IMR-90 (cell line): ENCODE measurements at regions not wholly inside any gene's neighbourhood (a gene's known extent, or its start where the extent isn't known, plus 50 kb on each side); places are given as distances from the start of the nearest gene placed in this dataset.

ENCODE experiments used
- ATAC-seq: fragments of 200-7000 bp; cut with Tn5 transposase; 2 replicates; pipeline ENCODE4 v1.9.1; 2020; ENCODE audit warnings: low read depth, mild to moderate bottlenecking, moderate library complexity
- BruUV-seq: library from RNA; stranded (reverse); fragments of 400-500 nt; replicated peaks from 2 replicates; lab custom pipeline; 2021; lab: Mats Ljungman, UMichigan
- CTCF ChIA-PET: fragments of 300-600 bp; formaldehyde crosslinking; extraction: SDS; loops from one replicate; lab custom pipeline; 2021; ENCODE audit warnings: antibody characterized with exemption; lab: Yijun Ruan, JAX
- POLR2A ChIA-PET: fragments of 300-600 bp; sonication (Branson Sonifier 250); formaldehyde crosslinking; loops from one replicate; lab custom pipeline; 2022; ENCODE audit warnings: antibody characterized with exemption; ENCODE audit not compliant: unreplicated experiment; lab: Charles Lee
- DNase-seq: peaks from one replicate; pipeline ENCODE4 v3.0.0; 2013
- H2AFZ ChIP-seq: replicated peaks from 2 replicates; pipeline ENCODE3; 2013; ENCODE audit warnings: low read length, mild to moderate bottlenecking; ENCODE audit not compliant: poor library complexity
- H2AK5ac ChIP-seq: 2 replicates; pipeline ENCODE4 v1.6.1; 2013; ENCODE audit warnings: low read depth, low read length, inconsistent platforms
- H2AK9ac ChIP-seq: replicated peaks from 2 replicates; pipeline ENCODE3; 2013; ENCODE audit warnings: mild to moderate bottlenecking, low read depth, low read length, moderate library complexity; ENCODE audit not compliant: poor library complexity
- H2BK120ac ChIP-seq: 2 replicates; pipeline ENCODE4 v1.6.1; 2013; ENCODE audit warnings: low read depth, low read length, inconsistent platforms
- H2BK15ac ChIP-seq: 3 replicates; pipeline ENCODE4 v1.6.1; 2013; ENCODE audit warnings: low read depth, low read length, inconsistent platforms
- H2BK20ac ChIP-seq: 2 replicates; pipeline ENCODE4 v1.6.1; 2013; ENCODE audit warnings: low read depth, mild to moderate bottlenecking, inconsistent platforms, low read length, moderate library complexity
- H2BK5ac ChIP-seq: 2 replicates; pipeline ENCODE4 v1.6.1; 2013; ENCODE audit warnings: mild to moderate bottlenecking, low read depth, low read length, inconsistent platforms; ENCODE audit not compliant: poor library complexity, severe bottlenecking
- H3K14ac ChIP-seq: replicated peaks from 2 replicates; pipeline ENCODE4 v1.6.1; 2013; ENCODE audit warnings: low read depth, low read length, inconsistent platforms
- H3K18ac ChIP-seq: 2 replicates; pipeline ENCODE4 v1.6.1; 2013; ENCODE audit warnings: low read depth, low read length, control low read depth
- H3K23ac ChIP-seq: 2 replicates; pipeline ENCODE4 v1.6.1; 2013; ENCODE audit warnings: low read depth, low read length, inconsistent platforms
- H3K27ac ChIP-seq: 2 replicates; pipeline ENCODE4 v1.5.1; 2013; ENCODE audit warnings: mild to moderate bottlenecking, control low read depth, low read length; ENCODE audit not compliant: insufficient read depth
- H3K27me3 ChIP-seq: 2 replicates; pipeline ENCODE4 v1.6.1; 2013; ENCODE audit warnings: low read length; ENCODE audit not compliant: control insufficient read depth, insufficient read depth
- H3K36me3 ChIP-seq: 2 replicates; pipeline ENCODE4 v1.6.1; 2013; ENCODE audit warnings: low read length, mixed read lengths; ENCODE audit not compliant: control insufficient read depth, insufficient read depth
- H3K4ac ChIP-seq: 2 replicates; pipeline ENCODE4 v1.6.1; 2013; ENCODE audit warnings: low read depth, low read length, inconsistent platforms
- H3K4me1 ChIP-seq: 2 replicates; pipeline ENCODE4 v1.6.1; 2013; ENCODE audit warnings: low read length, mixed read lengths; ENCODE audit not compliant: control insufficient read depth, insufficient read depth
- H3K4me2 ChIP-seq: 2 replicates; pipeline ENCODE4 v1.6.1; 2013; ENCODE audit warnings: low read depth, mild to moderate bottlenecking, control low read depth, low read length, moderate library complexity
- H3K4me3 ChIP-seq: 2 replicates; pipeline ENCODE4 v1.5.1; 2013; ENCODE audit warnings: low read depth, mild to moderate bottlenecking, control low read depth, low read length, moderate library complexity; ENCODE audit not compliant: insufficient read depth
- H3K56ac ChIP-seq: 2 replicates; pipeline ENCODE4 v1.6.1; 2013; ENCODE audit warnings: low read length, inconsistent platforms; ENCODE audit not compliant: insufficient read depth; ENCODE audit errors: extremely low read depth
- H3K79me1 ChIP-seq, 2 experiments: 2 replicates each; pipeline ENCODE4 v1.6.1; 2013; ENCODE audit warnings: low read length in 2 of 2, inconsistent platforms in 1 of 2, low read depth in 1 of 2
- H3K9ac ChIP-seq: 2 replicates; pipeline ENCODE4 v1.6.1; 2013; ENCODE audit warnings: low read depth, low read length, control low read depth
- H3K9me1 ChIP-seq: 2 replicates; pipeline ENCODE4 v1.6.1; 2013; ENCODE audit warnings: low read length, inconsistent platforms; ENCODE audit not compliant: insufficient read depth
- H3K9me3 ChIP-seq: 2 replicates; pipeline ENCODE4 v1.6.1; 2013; ENCODE audit warnings: low read length; ENCODE audit not compliant: control insufficient read depth, insufficient read depth
- H4K20me1 ChIP-seq: 2 replicates; pipeline ENCODE4 v1.6.1; 2013; ENCODE audit warnings: low read length, inconsistent platforms; ENCODE audit not compliant: insufficient read depth
- H4K5ac ChIP-seq: 2 replicates; pipeline ENCODE4 v1.6.1; 2013; ENCODE audit warnings: mild to moderate bottlenecking, low read depth, low read length, control low read depth
- H4K8ac ChIP-seq, 2 experiments: 2 replicates each; pipeline ENCODE4 v1.6.1; 2013; ENCODE audit warnings: low read depth in 2 of 2, low read length in 2 of 2, control low read depth in 1 of 2, inconsistent platforms in 1 of 2
- H4K91ac ChIP-seq: 2 replicates; pipeline ENCODE4 v1.6.1; 2013; ENCODE audit warnings: low read depth, low read length, inconsistent platforms; ENCODE audit not compliant: insufficient read depth
- BHLHE40 ChIP-seq: fragments of 150-350 bp; IDR thresholded peaks from 2 replicates; pipeline ENCODE4 v1.6.1; 2016; ENCODE audit warnings: mild to moderate bottlenecking, low read depth, low read length
- CEBPB ChIP-seq: IDR thresholded peaks from 2 replicates; pipeline ENCODE4 v1.6.1; 2012; ENCODE audit warnings: low read depth, low read length, improper control_type of control experiment
- CHD1 ChIP-seq: IDR thresholded peaks from 2 replicates; pipeline ENCODE4 v1.6.1; 2012; ENCODE audit warnings: low read depth, low read length, improper control_type of control experiment
- CTCF ChIP-seq: conservative IDR thresholded peaks from 2 replicates; pipeline ENCODE4 v1.5.1; 2012; ENCODE audit warnings: mild to moderate bottlenecking, low read depth, low read length, improper control_type of control experiment
- FOS ChIP-seq: fragments of 150-350 bp; IDR thresholded peaks from 2 replicates; pipeline ENCODE4 v1.6.1; 2016; ENCODE audit warnings: low read depth, low read length
- MAFK ChIP-seq: IDR thresholded peaks from 2 replicates; pipeline ENCODE4 v1.6.1; 2012; ENCODE audit warnings: low read depth, low read length, improper control_type of control experiment
- MAZ ChIP-seq: IDR thresholded peaks from 2 replicates; pipeline ENCODE4 v1.6.1; 2012; ENCODE audit warnings: low read depth, mild to moderate bottlenecking, low read length, improper control_type of control experiment, moderate library complexity, borderline replicate concordance
- MXI1 ChIP-seq: IDR thresholded peaks from 2 replicates; pipeline ENCODE4 v1.6.1; 2012; ENCODE audit warnings: low read depth, mild to moderate bottlenecking, low read length, moderate library complexity, borderline replicate concordance
- NFE2L2 ChIP-seq: fragments of 150-350 bp; IDR thresholded peaks from 2 replicates; pipeline ENCODE4 v1.6.1; 2016; ENCODE audit warnings: low read depth, mild to moderate bottlenecking, low read length
- POLR2A ChIP-seq: IDR thresholded peaks from 2 replicates; pipeline ENCODE4 v1.6.1; 2012; ENCODE audit warnings: mild to moderate bottlenecking, low read depth, low read length
- RCOR1 ChIP-seq: IDR thresholded peaks from 2 replicates; pipeline ENCODE4 v1.6.1; 2012; ENCODE audit warnings: mild to moderate bottlenecking, low read length, improper control_type of control experiment; ENCODE audit not compliant: insufficient replicate concordance
- RFX5 ChIP-seq: IDR thresholded peaks from 2 replicates; pipeline ENCODE4 v1.8.0; 2012; ENCODE audit warnings: low read depth, mild to moderate bottlenecking, low read length, moderate library complexity
- SMC3 ChIP-seq: fragments of 150-350 bp; IDR thresholded peaks from 2 replicates; pipeline ENCODE4 v1.6.1; 2016; ENCODE audit warnings: low read depth, mild to moderate bottlenecking, antibody characterized with exemption, low read length, moderate library complexity
- USF2 ChIP-seq: fragments of 150-350 bp; IDR thresholded peaks from 2 replicates; pipeline ENCODE4 v1.6.1; 2017; ENCODE audit warnings: mild to moderate bottlenecking, antibody characterized with exemption, low read length, low read depth
- WGBS, 2 experiments: methylation state at CpG; one replicate each; pipeline versions ENCODE4 v1.1.5 to v1.1.7; 2013; ENCODE audit warnings: missing lambda C conversion rate in 2 of 2; ENCODE audit not compliant: insufficient read length in 1 of 2; ENCODE audit errors: extremely low coverage in 2 of 2; 5-methylcytosine and 5-hydroxymethylcytosine counted together
- dilution Hi-C: fragments of 300-500 bp; cut with HindIII; formaldehyde crosslinking; loops from one replicate; pipeline ENCODE4 v1.14.3; 2018; ENCODE audit warnings: low sequenced_read_pairs; ENCODE audit not compliant: unreplicated experiment
- in situ Hi-C: fragments of 300-500 bp; cut with MboI; formaldehyde crosslinking; loops from 3 replicates; pipeline ENCODE4 v1.14.3; 2019; ENCODE audit warnings: low sequenced_read_pairs, inconsistent platforms, mixed read lengths
- intact Hi-C: fragments of 100-400 bp; cut with micrococcal nuclease; formaldehyde crosslinking; loops from 2 replicates; pipeline ENCODE4 v1.10.0; 2022

GRCh38 chr3:109440353-109440752 is 103.0 kb upstream of the DPPA4 start:
- 40% methylated on average over 1 of the region's 7 CpGs; no CpG with 5 or more reads in 1 of the 2 experiments for WGBS, 2 experiments

More at GRCh38 chr3:109440353-109440752, 103.0 kb upstream of the DPPA4 start:
- Histone ChIP-seq H2AK9ac (no peak overlapping the region), H3K23ac (no peak overlapping the region), H2BK15ac (no peak overlapping the region), H4K8ac (no peak overlapping the region), H4K20me1 (no peaks in the 10 kb centered on the region), H3K9ac (no peak overlapping the region), H3K56ac (no peak overlapping the region), H2BK5ac (no peak overlapping the region), H4K91ac (no peak overlapping the region), H3K4me2 (no peak overlapping the region), H3K9me1 (no peaks in the 10 kb centered on the region), H3K36me3 (no peaks in the 10 kb centered on the region), H3K14ac (no peak overlapping the region), H2BK120ac (no peak overlapping the region), H3K27ac (no peak overlapping the region), H2BK20ac (no peak overlapping the region), H2AFZ (no peak overlapping the region), H3K79me1 (no peaks in the 10 kb centered on the region), H3K4me1 (no peaks in the 10 kb centered on the region), H3K27me3 (no peaks in the 10 kb centered on the region), H2AK5ac (no peak overlapping the region), H3K18ac (no peak overlapping the region), H3K4me3 (no peak overlapping the region), H3K4ac (no peak overlapping the region), H4K5ac (no peak overlapping the region), H3K9me3 (peaks cover 12% of the 10 kb centered on the region)
- POLR2A ChIA-PET = no interaction called here
- TF ChIP-seq FOS (no peak), NFE2L2 (no peak), MAZ (no peak), CEBPB (no peak), MAFK (no peak), CTCF (no peak), SMC3 (no peak), MXI1 (no peak), RFX5 (no peak), BHLHE40 (no peak), RCOR1 (no peak), POLR2A (no peak), USF2 (no peak), CHD1 (no peak)
- no TSS peak for BruUV-seq
- intact Hi-C loops (no loop called here), dilution Hi-C loops (no loop called here), in situ Hi-C loops (no loop called here)
- CTCF ChIA-PET = no interaction called here
- ATAC-seq = no peak
- no peak for DNase-seq
